OCI-LY7 (cell line): ENCODE measurements at regions not wholly inside any gene's neighbourhood (a gene's known extent, or its start where the extent isn't known, plus 50 kb on each side); places are given as distances from the start of the nearest gene placed in this dataset.

Source experiments
- BruUV-seq: library from RNA; stranded (reverse); fragments of 400-500 nt; replicated peaks from 2 replicates; lab custom pipeline; 2021; lab: Mats Ljungman, UMichigan
- CTCF ChIA-PET: fragments of 300-600 bp; sonication (Branson Sonifier 250); formaldehyde crosslinking; loops from one replicate; lab custom pipeline; 2022; ENCODE audit warnings: antibody characterized with exemption; ENCODE audit not compliant: unreplicated experiment; lab: Charles Lee
- POLR2A ChIA-PET: fragments of 300-600 bp; sonication (Branson Sonifier 250); formaldehyde crosslinking; loops from one replicate; lab custom pipeline; 2022; ENCODE audit warnings: antibody characterized with exemption; lab: Charles Lee
- DNase-seq: peaks from one replicate; pipeline ENCODE4 v3.0.0-alpha.2; 2015; ENCODE audit warnings: low spot score
- H2AFZ ChIP-seq: fragments of 200-600 bp; sonication (generic), shearing (Covaris generic); 2 replicates; pipeline ENCODE4 v1.6.1; 2014; ENCODE audit warnings: mild to moderate bottlenecking, antibody characterized with exemption, low read length, moderate library complexity
- H3K27ac ChIP-seq: fragments of 200-600 bp; sonication (generic); 2 replicates; pipeline ENCODE4 v1.5.1; 2014; ENCODE audit warnings: mixed run types, low read depth, mild to moderate bottlenecking, moderate library complexity, low read length, inconsistent platforms; ENCODE audit not compliant: poor library complexity, severe bottlenecking
- H3K36me3 ChIP-seq: fragments of 200-600 bp; sonication (generic); 2 replicates; pipeline ENCODE4 v1.6.1; 2014; ENCODE audit warnings: mild to moderate bottlenecking, antibody characterized with exemption, low read length, moderate library complexity, mixed read lengths; ENCODE audit not compliant: insufficient read depth
- H3K4me1 ChIP-seq: fragments of 200-600 bp; sonication (generic); 2 replicates; pipeline ENCODE4 v1.5.1; 2014; ENCODE audit warnings: mild to moderate bottlenecking, low read length; ENCODE audit not compliant: insufficient read depth, poor library complexity, severe bottlenecking
- H3K4me2 ChIP-seq: fragments of 200-600 bp; sonication (generic); 2 replicates; pipeline ENCODE4 v1.6.1; 2014; ENCODE audit warnings: mild to moderate bottlenecking, low read length
- H3K4me3 ChIP-seq: fragments of 200-600 bp; sonication (generic); 2 replicates; pipeline ENCODE4 v1.5.1; 2014; ENCODE audit warnings: mild to moderate bottlenecking, low read depth, low read length; ENCODE audit not compliant: poor library complexity, severe bottlenecking
- H3K79me2 ChIP-seq: fragments of 200-600 bp; sonication (generic); 2 replicates; pipeline ENCODE4 v1.6.1; 2016; ENCODE audit warnings: low read depth, mild to moderate bottlenecking, low read length, moderate library complexity, mixed read lengths; ENCODE audit not compliant: insufficient read depth
- H3K9me2 ChIP-seq: fragments of 200-600 bp; sonication (generic); 2 replicates; pipeline ENCODE4 v1.6.1; 2016; ENCODE audit warnings: mild to moderate bottlenecking, low read length, mixed read lengths; ENCODE audit not compliant: insufficient read depth
- H3K9me3 ChIP-seq: fragments of 200-600 bp; sonication (generic); 2 replicates; pipeline ENCODE4 v1.6.1; 2014; ENCODE audit warnings: mild to moderate bottlenecking, mixed run types, low read length, mixed read lengths
- H4K20me1 ChIP-seq: fragments of 200-600 bp; sonication (generic); 2 replicates; pipeline ENCODE4 v1.6.1; 2014; ENCODE audit warnings: mild to moderate bottlenecking, antibody characterized with exemption, low read length, moderate library complexity, mixed read lengths; ENCODE audit not compliant: insufficient read depth
- EZH2phosphoT487 ChIP-seq: fragments of 200-600 bp; sonication (generic); IDR thresholded peaks from 2 replicates; pipeline ENCODE4 v1.6.1; 2018; ENCODE audit warnings: low read depth, borderline replicate concordance, mild to moderate bottlenecking, mixed run types, antibody characterized with exemption, low read length, moderate library complexity, mixed read lengths
- intact Hi-C: fragments of 100-400 bp; cut with micrococcal nuclease; formaldehyde crosslinking; loops from one replicate; pipeline ENCODE4 v1.10.0; 2022; ENCODE audit not compliant: unreplicated experiment
- TF ChIP-seq, protein P1 (sequence below): fragments of 200-600 bp; sonication (generic); conservative IDR thresholded peaks from 2 replicates; pipeline ENCODE4 v1.5.1; 2014; ENCODE audit warnings: mild to moderate bottlenecking, antibody characterized with exemption, low read length, moderate library complexity, mixed read lengths

DNA sequence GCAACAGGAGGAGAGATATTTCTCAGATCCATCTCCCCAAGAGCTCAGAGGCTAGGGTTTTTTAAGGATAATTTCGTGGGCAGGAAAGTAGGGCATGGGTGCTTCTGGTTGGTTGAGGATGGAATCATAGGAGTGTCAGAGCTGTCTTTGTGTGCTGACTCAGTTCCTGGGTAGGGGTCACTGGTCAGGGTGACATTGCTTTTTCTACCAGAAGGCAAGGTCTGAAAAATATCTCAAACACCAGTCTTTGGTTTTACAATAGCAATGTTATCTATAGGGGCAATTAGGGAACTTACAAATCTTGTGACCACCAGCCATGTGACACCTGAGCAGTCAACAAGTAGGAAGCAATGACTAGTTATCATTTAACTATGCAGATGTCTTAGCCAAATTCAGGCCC lies 82.9 kb upstream of the DYNLRB2 start:
- TF ChIP-seq, protein P1, sequence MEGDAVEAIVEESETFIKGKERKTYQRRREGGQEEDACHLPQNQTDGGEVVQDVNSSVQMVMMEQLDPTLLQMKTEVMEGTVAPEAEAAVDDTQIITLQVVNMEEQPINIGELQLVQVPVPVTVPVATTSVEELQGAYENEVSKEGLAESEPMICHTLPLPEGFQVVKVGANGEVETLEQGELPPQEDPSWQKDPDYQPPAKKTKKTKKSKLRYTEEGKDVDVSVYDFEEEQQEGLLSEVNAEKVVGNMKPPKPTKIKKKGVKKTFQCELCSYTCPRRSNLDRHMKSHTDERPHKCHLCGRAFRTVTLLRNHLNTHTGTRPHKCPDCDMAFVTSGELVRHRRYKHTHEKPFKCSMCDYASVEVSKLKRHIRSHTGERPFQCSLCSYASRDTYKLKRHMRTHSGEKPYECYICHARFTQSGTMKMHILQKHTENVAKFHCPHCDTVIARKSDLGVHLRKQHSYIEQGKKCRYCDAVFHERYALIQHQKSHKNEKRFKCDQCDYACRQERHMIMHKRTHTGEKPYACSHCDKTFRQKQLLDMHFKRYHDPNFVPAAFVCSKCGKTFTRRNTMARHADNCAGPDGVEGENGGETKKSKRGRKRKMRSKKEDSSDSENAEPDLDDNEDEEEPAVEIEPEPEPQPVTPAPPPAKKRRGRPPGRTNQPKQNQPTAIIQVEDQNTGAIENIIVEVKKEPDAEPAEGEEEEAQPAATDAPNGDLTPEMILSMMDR, result no peak
- TF ChIP-seq EZH2phosphoT487, result no peak
- Histone ChIP-seq H3K4me2 (no peak overlapping the region), H3K4me3 (no peak overlapping the region), H3K79me2 (no peaks in the 10 kb centered on the region), H4K20me1 (no peaks in the 10 kb centered on the region), H3K36me3 (no peaks in the 10 kb centered on the region), H3K9me3 (no peaks in the 10 kb centered on the region), H3K4me1 (no peaks in the 10 kb centered on the region), H3K9me2 (no peaks in the 10 kb centered on the region), H3K27ac (no peak overlapping the region), H2AFZ (no peak overlapping the region)
- no TSS peak for BruUV-seq
- ChIA-PET CTCF (no interaction called here), POLR2A (interaction anchor here (0.6 kb wide), 1 partner anchor 168 kb away, joined by 3 read pairs; no protein-coding TSS in a partner anchor)
- intact Hi-C loops, result no loop called here
- no peak for DNase-seq

DNA sequence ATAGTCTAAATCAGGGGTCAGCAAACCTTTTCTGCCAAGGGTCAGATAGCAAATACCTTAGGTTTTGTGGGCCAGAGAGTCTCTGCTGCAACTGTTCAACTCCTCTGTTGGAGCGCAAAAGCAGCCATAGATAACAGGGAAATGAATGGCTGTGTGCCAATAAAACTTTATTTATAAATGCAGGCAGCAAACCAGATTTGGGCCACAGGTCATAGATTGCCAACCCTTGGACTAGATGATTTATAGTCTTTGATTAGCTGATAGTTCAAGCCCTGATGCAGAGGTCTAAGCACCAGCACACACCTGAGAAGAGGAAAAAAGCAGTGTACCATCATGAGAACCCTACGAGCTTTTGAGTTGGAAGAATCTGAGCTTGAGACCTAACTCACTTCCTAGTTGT lies 86.0 kb upstream of the DYNLRB2 start:
- ChIA-PET POLR2A (interaction anchor here (1.0 kb wide), 1 partner anchor 13 kb away, joined by 3 read pairs; no protein-coding TSS in a partner anchor), CTCF (no interaction called here)
- Histone ChIP-seq H3K4me3 (no peak overlapping the region), H3K9me2 (no peaks in the 10 kb centered on the region), H3K9me3 (no peaks in the 10 kb centered on the region), H3K4me1 (no peaks in the 10 kb centered on the region), H4K20me1 (no peaks in the 10 kb centered on the region), H3K27ac (no peak overlapping the region), H2AFZ (no peak overlapping the region), H3K36me3 (no peaks in the 10 kb centered on the region), H3K4me2 (no peak overlapping the region), H3K79me2 (no peaks in the 10 kb centered on the region)
- TF ChIP-seq, protein P1, result no peak
- TF ChIP-seq EZH2phosphoT487, result no peak
- no TSS peak for BruUV-seq
- intact Hi-C loops, result no loop called here
- no peak for DNase-seq

DNA sequence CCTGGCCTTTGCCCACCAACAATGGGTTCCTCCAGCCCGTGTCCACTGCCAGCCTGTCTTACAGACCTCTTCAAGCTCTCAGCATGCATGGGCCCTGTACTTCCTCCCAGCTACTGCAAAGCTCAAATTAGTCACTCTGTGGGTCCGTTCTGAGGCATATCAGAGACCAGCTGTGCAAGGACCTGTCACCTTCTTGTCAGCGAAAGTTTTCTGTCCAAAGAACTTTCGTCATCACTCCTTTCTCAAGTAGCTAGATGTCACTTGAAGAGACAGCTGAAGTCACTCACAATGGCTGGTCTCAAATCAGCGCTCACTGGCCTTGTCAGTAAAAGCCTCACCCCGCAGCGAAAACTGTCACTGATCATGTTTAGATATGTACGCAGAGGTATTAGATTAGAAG lies 91.4 kb upstream of the DYNLRB2 start:
- no peak for DNase-seq
- Histone ChIP-seq H3K27ac (no peak overlapping the region), H3K79me2 (no peaks in the 10 kb centered on the region), H3K9me2 (no peaks in the 10 kb centered on the region), H2AFZ (no peak overlapping the region), H3K36me3 (no peaks in the 10 kb centered on the region), H3K4me2 (no peak overlapping the region), H3K9me3 (no peaks in the 10 kb centered on the region), H3K4me3 (no peak overlapping the region), H4K20me1 (no peaks in the 10 kb centered on the region), H3K4me1 (no peaks in the 10 kb centered on the region)
- TF ChIP-seq, protein P1, result no peak
- TF ChIP-seq EZH2phosphoT487, result no peak
- POLR2A ChIA-PET, result no interaction called here
- intact Hi-C loops, result no loop called here
- CTCF ChIA-PET, result no interaction called here
- BruUV-seq, result no TSS peak
